Natural killer cell (primary cell): ENCODE measurements at regions not wholly inside any gene's neighbourhood (a gene's known extent, or its start where the extent isn't known, plus 50 kb on each side); places are given as distances from the start of the nearest gene placed in this dataset.
"Not testable (repeated sequence)": the region's sequence is repeated elsewhere in the genome, so short reads cannot be mapped to it uniquely, and the experiment has no call there.

Source experiments
- ATAC-seq, 3 donors: fragments of 150-1000 bp in 2 of 3; fragments of 200-7000 bp in 1 of 3; cut with Tn5 transposase; 1 replicate in 1 of 3; 2 replicates in 2 of 3; pipeline ENCODE4 v1.10.0; 2021; ENCODE audit warnings: mild to moderate bottlenecking in 2 of 3, moderate library complexity in 2 of 3
- DNase-seq, 2 donors: peaks; one replicate each; pipeline versions ENCODE4 v3.0.0 to v3.0.0-alpha.2; 2013 to 2021; ENCODE audit warnings: mixed read lengths in 1 of 2
- H3K27ac ChIP-seq: one replicate; pipeline ENCODE4 v1.5.1; 2013; ENCODE audit warnings: mild to moderate bottlenecking, low read length
- H3K27me3 ChIP-seq: one replicate; pipeline ENCODE4 v1.6.1; 2013; ENCODE audit warnings: low read length; ENCODE audit not compliant: control insufficient read depth, insufficient read depth
- H3K36me3 ChIP-seq: one replicate; pipeline ENCODE4 v1.6.1; 2013; ENCODE audit warnings: low read length; ENCODE audit not compliant: control insufficient read depth, insufficient read depth
- H3K4me1 ChIP-seq: one replicate; pipeline ENCODE4 v1.6.1; 2013; ENCODE audit warnings: low read length; ENCODE audit not compliant: control insufficient read depth, insufficient read depth
- H3K4me3 ChIP-seq: one replicate; pipeline ENCODE4 v1.5.1; 2013; ENCODE audit warnings: low read length
- H3K9me3 ChIP-seq: one replicate; pipeline ENCODE4 v1.6.1; 2013; ENCODE audit warnings: low read length; ENCODE audit not compliant: control insufficient read depth, insufficient read depth
- H3K27ac Mint-ChIP-seq, 2 donors: one replicate each; pipeline ENCODE4 v1.8.0; 2022; ENCODE audit warnings: mild to moderate bottlenecking in 2 of 2, mixed read lengths in 2 of 2, moderate library complexity in 1 of 2
- H3K27me3 Mint-ChIP-seq, 2 donors: one replicate each; pipeline ENCODE4 v1.8.0; 2022; ENCODE audit warnings: low read depth in 2 of 2, mixed read lengths in 2 of 2
- H3K36me3 Mint-ChIP-seq: one replicate; pipeline ENCODE4 v1.8.0; 2022; ENCODE audit warnings: mixed read lengths
- H3K4me1 Mint-ChIP-seq, 2 donors: one replicate each; pipeline ENCODE4 v1.8.0; 2022; ENCODE audit warnings: mixed read lengths in 2 of 2
- H3K4me3 Mint-ChIP-seq: one replicate; pipeline ENCODE4 v1.8.0; 2022; ENCODE audit warnings: mild to moderate bottlenecking, moderate library complexity, mixed read lengths
- H3K9me3 Mint-ChIP-seq, 2 donors: one replicate each; pipeline ENCODE4 v1.8.0; 2022; ENCODE audit warnings: mixed read lengths in 2 of 2
- CTCF ChIP-seq: fragments of 200-600 bp; IDR thresholded peaks from one replicate; pipeline ENCODE4 v1.8.0; 2022; ENCODE audit warnings: antibody characterized with exemption
- WGBS: methylation state at CpG from one replicate; pipeline ENCODE4 v1.1.7; 2013; ENCODE audit warnings: missing lambda C conversion rate; ENCODE audit not compliant: insufficient coverage; 5-methylcytosine and 5-hydroxymethylcytosine counted together
- intact Hi-C: fragments of 100-400 bp; cut with micrococcal nuclease; formaldehyde crosslinking; loops from one replicate; pipeline ENCODE4 v1.14.2; 2022

GRCh38 chr6:50555982-50556381 is 157.3 kb upstream of the TFAP2D start:
- Mint-ChIP-seq H3K27me3 (no peaks in the 10 kb centered on the region), H3K27ac (no peak overlapping the region), H3K9me3 (peaks cover 9 to 18% of the 10 kb centered on the region in 2 donors), H3K4me1 (no peaks in the 10 kb centered on the region), H3K4me3 (no peak overlapping the region), H3K36me3 (no peaks in the 10 kb centered on the region)
- intact Hi-C loops = no loop called here
- no peak overlapping the region for H3K4me3 ChIP-seq
- H3K27me3 ChIP-seq = no peaks in the 10 kb centered on the region
- H3K9me3 ChIP-seq = no peaks in the 10 kb centered on the region
- no peak overlapping the region for H3K27ac ChIP-seq
- H3K36me3 ChIP-seq = no peaks in the 10 kb centered on the region
- no peak for TF ChIP-seq CTCF
- no peaks in the 10 kb centered on the region for H3K4me1 ChIP-seq
- no CpG with 5 or more reads among the region's 2 CpGs for WGBS
- no peak for DNase-seq
- ATAC-seq = no peak

DNA sequence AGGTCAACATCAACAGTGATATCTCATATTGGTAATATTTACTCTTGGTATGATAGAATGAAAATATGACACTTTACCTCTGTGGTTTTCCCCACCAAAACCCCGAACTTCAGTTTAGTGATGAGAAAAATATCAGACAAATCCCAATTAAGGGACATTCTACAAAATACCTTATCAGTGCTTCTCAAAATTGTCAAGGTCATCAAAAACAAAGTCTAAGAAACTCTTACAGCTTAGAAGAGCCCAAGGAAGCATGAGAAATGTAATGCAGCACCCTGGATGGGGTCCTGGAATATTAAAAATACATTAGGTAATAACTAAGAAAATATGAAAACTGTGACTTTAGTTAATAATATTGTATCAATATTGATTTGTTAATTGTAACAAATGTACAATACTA is 148.3 kb upstream of the TFAP2D start:
- Mint-ChIP-seq H3K4me3 (no peak overlapping the region), H3K27me3 (no peaks in the 10 kb centered on the region), H3K36me3 (no peaks in the 10 kb centered on the region), H3K27ac (no peak overlapping the region), H3K4me1 (no peaks in the 10 kb centered on the region), H3K9me3 (peaks cover 9 to 11% of the 10 kb centered on the region in 2 donors)
- intact Hi-C loops = no loop called here
- Histone ChIP-seq H3K4me1 (no peaks in the 10 kb centered on the region), H3K9me3 (peaks cover 3% of the 10 kb centered on the region), H3K4me3 (no peak overlapping the region), H3K36me3 (no peaks in the 10 kb centered on the region), H3K27ac (no peak overlapping the region), H3K27me3 (no peaks in the 10 kb centered on the region)
- no peak for TF ChIP-seq CTCF
- WGBS = no CpG with 5 or more reads among the region's 1 CpG
- DNase-seq = no peak
- ATAC-seq = no peak

DNA sequence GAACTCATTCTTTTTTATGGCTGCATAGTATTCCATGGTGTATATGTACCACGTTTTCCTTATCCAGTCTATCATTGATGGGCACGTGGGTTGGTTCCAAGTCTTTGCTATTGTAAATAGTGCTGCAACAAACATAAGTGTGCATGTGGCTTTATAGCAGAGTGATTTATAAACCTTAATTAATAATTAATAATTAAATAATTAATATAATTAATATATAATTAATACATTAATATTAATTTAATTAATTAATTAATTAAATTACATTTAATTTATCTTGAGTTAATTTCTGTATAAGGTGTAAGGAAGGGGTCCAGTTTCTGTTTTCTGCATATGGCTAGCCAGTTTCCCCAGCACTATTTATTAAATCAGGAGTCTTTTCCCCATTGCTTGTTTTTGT is 142.1 kb upstream of the TFAP2D start:
- WGBS = 94% methylated on average over 2 of the region's 2 CpGs
- not testable (repeated sequence) for H3K27me3 Mint-ChIP-seq

DNA sequence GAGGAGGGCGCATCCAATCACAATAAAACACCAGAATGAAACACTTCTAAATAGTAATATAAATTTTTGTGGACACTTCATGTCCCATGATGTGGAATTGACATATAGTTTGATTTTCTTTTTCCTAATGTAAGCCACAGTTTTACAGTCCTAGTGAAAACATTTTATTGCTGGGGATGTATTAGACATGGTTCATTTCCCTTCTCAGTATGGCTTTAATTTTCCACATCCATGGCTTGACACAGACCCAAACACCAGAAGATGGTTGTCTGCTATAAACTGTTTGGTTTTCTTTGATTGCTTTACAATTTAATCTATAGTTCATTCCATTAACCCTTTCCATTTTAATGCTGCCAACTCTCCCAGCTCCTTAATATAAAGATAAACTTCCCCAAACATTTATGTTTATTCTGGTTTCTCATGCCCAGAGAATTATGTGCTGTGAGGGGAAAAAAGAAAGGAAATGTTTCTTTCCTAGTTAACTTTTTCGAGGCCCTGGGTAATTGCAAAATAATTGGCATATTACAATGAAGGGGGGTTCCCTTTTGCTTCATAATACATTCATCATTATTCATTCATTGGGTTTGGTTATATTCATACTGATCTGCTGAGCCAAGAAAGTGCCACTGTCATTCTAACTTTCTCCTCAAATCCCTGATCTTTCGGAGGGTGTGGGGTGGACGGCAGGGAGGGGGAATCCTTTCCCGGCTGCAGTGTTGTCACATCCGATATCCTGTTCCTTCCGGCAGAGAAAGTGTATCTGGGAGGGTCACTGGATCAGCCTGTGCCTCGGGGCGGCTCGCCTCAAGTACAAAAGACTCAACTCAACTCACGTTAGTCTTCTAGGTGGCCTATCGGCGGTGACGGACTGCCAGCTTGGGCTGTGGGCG is 127.6 kb upstream of the TFAP2D start:
- no peak overlapping the region for H3K4me3 Mint-ChIP-seq
- Histone ChIP-seq H3K4me3 (no peak overlapping the region), H3K4me1 (no peaks in the 10 kb centered on the region), H3K27me3 (no peaks in the 10 kb centered on the region), H3K36me3 (no peaks in the 10 kb centered on the region), H3K9me3 (no peaks in the 10 kb centered on the region), H3K27ac (no peak overlapping the region)
- 86% methylated on average over 13 of the region's 15 CpGs for WGBS
- H3K9me3 Mint-ChIP-seq = peaks cover 2 to 4% of the 10 kb centered on the region in 2 donors
- H3K27ac Mint-ChIP-seq = no peak overlapping the region
- H3K27me3 Mint-ChIP-seq = no peaks in the 10 kb centered on the region
- no peaks in the 10 kb centered on the region for H3K36me3 Mint-ChIP-seq
- DNase-seq = no peak
- no peaks in the 10 kb centered on the region for H3K4me1 Mint-ChIP-seq
- ATAC-seq = no peak
- no peak for TF ChIP-seq CTCF
- intact Hi-C loops = no loop called here

More for the DNA sequence above, 142.1 kb upstream of the TFAP2D start:
- H3K27ac Mint-ChIP-seq, H3K4me3 ChIP-seq, H3K4me3 Mint-ChIP-seq, intact Hi-C loops, ATAC-seq, H3K9me3 ChIP-seq, H3K4me1 ChIP-seq, H3K36me3 ChIP-seq, DNase-seq, H3K4me1 Mint-ChIP-seq, H3K36me3 Mint-ChIP-seq, H3K27me3 ChIP-seq, H3K27ac ChIP-seq: not testable (repeated sequence)
- H3K9me3 Mint-ChIP-seq = peaks cover 12 to 13% of the 10 kb centered on the region in 2 donors
